ENCODE measurements at regions not wholly inside any gene's neighbourhood (a gene's known extent, or its start where the extent isn't known, plus 50 kb on each side); places are given as distances from the start of the nearest gene placed in this dataset.
A peak's percentile ranks its signal among the peaks of the same experiment; 100 is the strongest.

DNA sequence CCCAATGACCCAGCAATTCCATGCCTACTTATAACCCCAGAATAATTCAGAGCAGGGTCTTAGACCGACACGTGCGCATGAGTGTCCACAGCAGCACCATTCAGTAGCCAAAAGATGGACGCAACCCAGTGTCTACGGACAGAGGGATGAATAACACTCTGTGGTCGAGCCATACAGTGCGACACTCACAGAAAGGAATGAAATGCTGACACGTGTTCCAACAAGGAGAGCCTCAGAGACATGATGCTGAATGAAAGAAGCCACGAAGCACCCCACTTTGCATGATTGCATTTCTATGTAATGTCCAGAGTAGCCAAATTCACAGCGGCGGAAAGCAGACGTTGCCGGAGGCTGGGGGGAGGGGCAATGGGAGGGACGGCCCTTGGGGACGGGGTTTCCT is 134.4 kb downstream of the CTTN start:
- Mint-ChIP-seq H3K36me3 (ENCODE audit: low read depth) (no peaks in the 10 kb centered on the region), H3K4me3 (no peak overlapping the region), H3K9me3 (peaks cover 3% of the 10 kb centered on the region), H3K27me3 (ENCODE audit: low read depth) (peaks cover 6% of the 10 kb centered on the region), H3K27ac (peak overlapping the region in 1 of 3 experiments; percentile 43), H3K4me1 (peaks cover 17% of the 10 kb centered on the region)
- TF ChIP-seq, protein P1, sequence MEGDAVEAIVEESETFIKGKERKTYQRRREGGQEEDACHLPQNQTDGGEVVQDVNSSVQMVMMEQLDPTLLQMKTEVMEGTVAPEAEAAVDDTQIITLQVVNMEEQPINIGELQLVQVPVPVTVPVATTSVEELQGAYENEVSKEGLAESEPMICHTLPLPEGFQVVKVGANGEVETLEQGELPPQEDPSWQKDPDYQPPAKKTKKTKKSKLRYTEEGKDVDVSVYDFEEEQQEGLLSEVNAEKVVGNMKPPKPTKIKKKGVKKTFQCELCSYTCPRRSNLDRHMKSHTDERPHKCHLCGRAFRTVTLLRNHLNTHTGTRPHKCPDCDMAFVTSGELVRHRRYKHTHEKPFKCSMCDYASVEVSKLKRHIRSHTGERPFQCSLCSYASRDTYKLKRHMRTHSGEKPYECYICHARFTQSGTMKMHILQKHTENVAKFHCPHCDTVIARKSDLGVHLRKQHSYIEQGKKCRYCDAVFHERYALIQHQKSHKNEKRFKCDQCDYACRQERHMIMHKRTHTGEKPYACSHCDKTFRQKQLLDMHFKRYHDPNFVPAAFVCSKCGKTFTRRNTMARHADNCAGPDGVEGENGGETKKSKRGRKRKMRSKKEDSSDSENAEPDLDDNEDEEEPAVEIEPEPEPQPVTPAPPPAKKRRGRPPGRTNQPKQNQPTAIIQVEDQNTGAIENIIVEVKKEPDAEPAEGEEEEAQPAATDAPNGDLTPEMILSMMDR (IDR thresholded peaks at IDR 0.05; ENCODE audit: unreplicated experiment in 3 of 3): no peak

DNA sequence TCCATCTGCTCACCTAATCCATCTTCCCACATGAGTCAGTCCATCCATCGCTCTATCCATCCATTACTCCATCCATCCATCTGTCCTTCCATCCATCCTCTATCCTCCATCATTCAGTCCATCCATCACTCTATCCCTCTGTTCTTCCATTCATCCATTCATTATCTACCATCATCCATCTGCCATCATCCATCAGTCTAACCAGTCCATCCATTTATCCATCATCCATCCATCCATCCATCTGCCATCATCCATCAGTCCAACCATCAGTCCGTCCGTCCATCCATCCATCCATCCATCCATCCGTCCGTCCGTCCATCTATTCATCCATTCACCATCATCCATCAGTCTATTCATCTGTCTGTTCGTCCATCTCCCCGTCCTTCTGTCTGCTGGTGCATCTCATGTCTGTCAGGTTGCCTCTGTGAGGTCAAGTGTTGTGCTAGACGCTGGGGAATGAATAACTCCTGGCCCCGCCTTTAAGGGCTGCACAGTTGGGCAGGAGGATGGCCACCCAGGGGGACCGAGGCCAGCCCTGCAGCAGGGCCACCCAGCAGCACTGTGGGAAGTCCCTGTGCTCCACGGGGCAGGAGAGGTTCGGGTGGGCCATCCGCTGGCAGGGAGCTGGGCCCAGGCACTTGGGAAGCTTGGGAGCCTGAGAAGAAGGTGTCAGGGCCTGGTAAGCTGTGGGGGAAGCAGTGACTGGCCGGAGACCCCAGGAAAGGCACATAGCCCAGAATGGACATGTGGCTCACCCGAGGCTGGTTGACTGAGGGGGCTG is 137.1 kb downstream of the CTTN start:
- Mint-ChIP-seq H3K27ac (peak overlapping the region in 1 of 3 experiments; percentile 11), H3K9me3 (peaks cover 3% of the 10 kb centered on the region), H3K4me3 (no peak overlapping the region), H3K4me1 (peaks cover 16% of the 10 kb centered on the region), H3K27me3 (ENCODE audit: low read depth) (peaks cover 6% of the 10 kb centered on the region), H3K36me3 (ENCODE audit: low read depth) (no peaks in the 10 kb centered on the region)
- TF ChIP-seq, protein P1 (IDR thresholded peaks at IDR 0.05; ENCODE audit: unreplicated experiment in 3 of 3): no peak

DNA sequence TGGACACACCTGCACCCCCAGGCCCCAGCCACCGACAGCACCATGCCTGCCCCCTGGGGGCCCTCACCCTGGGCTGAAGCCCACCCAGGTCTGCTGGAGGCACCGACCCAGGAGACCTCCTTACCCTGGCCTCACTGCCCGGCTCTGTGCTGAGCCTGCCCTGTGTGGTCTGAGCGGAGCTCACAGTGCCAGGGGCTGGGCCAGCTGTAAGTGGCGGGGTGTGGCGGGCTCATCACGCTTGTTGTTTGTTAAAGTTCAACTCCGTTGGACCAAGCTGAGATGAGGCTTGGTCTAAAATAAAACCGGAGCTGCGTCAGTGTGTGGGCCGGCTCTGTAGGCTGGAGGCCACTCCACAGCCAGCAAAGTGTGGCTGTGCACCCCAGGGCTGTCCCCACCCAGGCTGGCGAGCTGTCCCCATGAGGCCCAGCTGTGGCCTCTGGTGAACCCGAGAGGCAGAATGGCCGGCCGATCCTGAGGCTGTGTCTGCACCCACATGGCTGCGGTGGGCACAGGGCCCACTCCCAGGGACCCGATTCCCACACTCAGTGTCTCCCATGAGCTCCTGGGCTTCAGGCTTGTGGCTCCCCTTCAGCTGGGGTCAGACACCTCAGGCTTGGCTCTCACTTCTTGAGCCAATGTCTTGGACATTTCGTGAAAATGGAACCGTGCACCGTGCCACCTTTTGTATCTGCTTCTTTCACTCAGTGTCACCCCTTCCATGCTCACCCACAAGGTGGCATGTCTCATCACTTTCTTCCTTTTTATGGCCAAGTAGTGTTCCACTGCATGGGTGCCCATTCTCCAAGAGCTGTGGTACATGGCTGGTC is 137.9 kb downstream of the CTTN start:
- Mint-ChIP-seq H3K27me3 (ENCODE audit: low read depth) (peaks cover 6% of the 10 kb centered on the region), H3K27ac (no peak overlapping the region), H3K4me1 (peaks cover 12% of the 10 kb centered on the region), H3K36me3 (ENCODE audit: low read depth) (no peaks in the 10 kb centered on the region), H3K9me3 (peaks cover 3% of the 10 kb centered on the region), H3K4me3 (no peak overlapping the region)
- TF ChIP-seq, protein P1 (IDR thresholded peaks at IDR 0.05; ENCODE audit: unreplicated experiment in 3 of 3): no peak

DNA sequence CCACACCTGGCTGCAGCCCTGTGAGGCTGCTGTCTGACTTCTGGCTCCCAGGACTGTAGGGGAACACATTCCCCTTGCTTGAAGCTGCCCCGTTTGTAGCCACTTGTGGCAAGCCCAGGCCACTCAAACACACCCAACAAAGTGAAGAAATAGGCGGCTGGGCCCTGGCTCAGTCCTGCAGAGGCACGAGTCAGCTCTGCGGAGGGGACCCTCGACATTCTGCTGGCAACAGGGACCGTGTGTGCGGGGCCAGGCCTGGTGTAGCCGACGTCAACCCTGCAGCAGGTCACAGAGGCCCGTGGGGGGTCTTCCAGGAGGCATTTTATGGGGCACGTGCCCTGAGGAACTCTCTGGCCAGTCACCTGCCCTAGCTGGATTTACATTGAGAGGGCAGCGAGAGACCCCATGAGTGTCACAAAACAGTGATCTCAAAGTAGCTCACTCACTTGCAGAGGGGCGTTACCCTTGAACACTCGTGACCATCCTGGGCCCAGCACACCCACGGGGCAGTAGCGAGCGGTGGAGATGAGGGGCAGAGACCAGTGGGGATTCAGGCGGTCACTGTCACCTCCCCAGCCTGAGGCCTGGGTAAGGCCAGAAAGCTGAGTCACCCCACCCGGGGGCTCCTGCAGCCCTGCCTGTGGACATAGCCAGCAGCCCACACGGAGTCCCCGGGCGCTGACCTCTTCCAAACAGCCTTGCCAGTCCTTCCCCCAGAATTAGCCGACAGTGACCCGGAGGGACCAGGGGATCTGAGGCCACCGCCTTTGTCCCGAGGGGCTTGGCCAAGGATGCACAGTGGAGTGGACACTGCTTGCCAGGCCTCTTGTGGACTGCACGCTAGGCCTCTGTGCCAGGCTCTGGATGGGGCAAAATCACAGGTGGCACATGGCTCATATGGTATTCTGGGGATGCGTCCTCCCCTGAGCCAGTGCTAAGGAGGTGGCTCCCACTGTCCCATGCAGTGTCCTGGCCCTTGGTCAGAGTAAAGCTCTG is 139.5 kb downstream of the CTTN start:
- no peaks in the 10 kb centered on the region for H3K36me3 Mint-ChIP-seq (ENCODE audit: low read depth)
- TF ChIP-seq, protein P1 (IDR thresholded peaks at IDR 0.05; ENCODE audit: unreplicated experiment in 3 of 3): no peak
- H3K9me3 Mint-ChIP-seq: peaks cover 6% of the 10 kb centered on the region
- H3K4me1 Mint-ChIP-seq: no peaks in the 10 kb centered on the region
- no peak overlapping the region for H3K27ac Mint-ChIP-seq
- no peak overlapping the region for H3K4me3 Mint-ChIP-seq
- peaks cover 8% of the 10 kb centered on the region for H3K27me3 Mint-ChIP-seq (ENCODE audit: low read depth)

DNA sequence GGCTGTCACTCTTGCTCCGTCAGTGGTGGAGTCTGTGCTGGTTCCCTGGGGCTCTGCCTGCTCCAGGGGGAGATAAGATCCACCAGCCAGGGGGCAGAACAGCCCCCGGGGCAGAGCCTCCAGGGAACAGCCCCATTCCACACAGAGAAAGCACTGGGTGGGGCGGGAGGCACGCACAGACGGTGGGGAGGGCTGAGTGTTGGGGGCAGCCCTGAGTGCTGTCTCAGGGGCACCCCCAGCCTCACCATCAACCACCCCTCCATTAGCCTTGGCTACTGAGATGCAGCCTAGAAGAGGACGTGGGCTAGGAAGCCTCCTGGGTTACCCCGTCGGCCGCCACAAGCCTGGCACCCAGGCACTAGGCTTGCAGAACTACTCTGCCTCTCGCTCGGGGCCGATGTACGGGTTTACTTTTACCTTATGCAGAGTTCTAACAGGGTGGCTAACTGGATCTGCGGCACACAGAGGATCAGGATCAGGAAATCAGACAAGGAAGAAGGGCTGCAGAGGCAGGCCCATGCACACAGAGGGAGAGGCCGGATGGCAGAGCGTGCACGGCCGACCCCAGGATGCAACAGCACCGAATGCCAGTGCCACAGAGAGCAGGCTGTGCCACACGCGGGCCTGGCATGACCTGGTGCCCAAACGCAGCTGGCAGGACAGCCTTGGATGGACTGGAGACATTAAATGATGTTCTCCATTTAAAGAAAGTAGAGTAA is 140.5 kb downstream of the CTTN start:
- TF ChIP-seq, protein P1 (IDR thresholded peaks at IDR 0.05; ENCODE audit: unreplicated experiment in 3 of 3): no peak
- peaks cover 6% of the 10 kb centered on the region for H3K9me3 Mint-ChIP-seq
- no peaks in the 10 kb centered on the region for H3K4me1 Mint-ChIP-seq
- H3K4me3 Mint-ChIP-seq: no peak overlapping the region
- H3K27me3 Mint-ChIP-seq (ENCODE audit: low read depth): peaks cover 11% of the 10 kb centered on the region
- no peaks in the 10 kb centered on the region for H3K36me3 Mint-ChIP-seq (ENCODE audit: low read depth)
- peak overlapping the region in 1 of 3 experiments; percentile 69 for H3K27ac Mint-ChIP-seq

Data from nephron (organoid).